Fibroblast of lung (primary cell): ENCODE measurements at regions not wholly inside any gene's neighbourhood (a gene's known extent, or its start where the extent isn't known, plus 50 kb on each side); places are given as distances from the start of the nearest gene placed in this dataset.

Experiments used
- EZH2 ChIP-seq: IDR thresholded peaks from 2 replicates; pipeline ENCODE4 v1.5.1; 2012; ENCODE audit warnings: low read length, control low read depth, mild to moderate bottlenecking; ENCODE audit errors: missing control alignments
- TF ChIP-seq, protein P1 (sequence below), 2 donors: IDR thresholded peaks in 1 of 2; conservative IDR thresholded peaks in 1 of 2; 1 replicate in 1 of 2; 2 replicates in 1 of 2; pipeline ENCODE4 v1.5.1; 2011 to 2012; ENCODE audit warnings: low read length in 2 of 2, control low read depth in 1 of 2, inconsistent platforms in 1 of 2, low read depth in 1 of 2, mild to moderate bottlenecking in 1 of 2

DNA sequence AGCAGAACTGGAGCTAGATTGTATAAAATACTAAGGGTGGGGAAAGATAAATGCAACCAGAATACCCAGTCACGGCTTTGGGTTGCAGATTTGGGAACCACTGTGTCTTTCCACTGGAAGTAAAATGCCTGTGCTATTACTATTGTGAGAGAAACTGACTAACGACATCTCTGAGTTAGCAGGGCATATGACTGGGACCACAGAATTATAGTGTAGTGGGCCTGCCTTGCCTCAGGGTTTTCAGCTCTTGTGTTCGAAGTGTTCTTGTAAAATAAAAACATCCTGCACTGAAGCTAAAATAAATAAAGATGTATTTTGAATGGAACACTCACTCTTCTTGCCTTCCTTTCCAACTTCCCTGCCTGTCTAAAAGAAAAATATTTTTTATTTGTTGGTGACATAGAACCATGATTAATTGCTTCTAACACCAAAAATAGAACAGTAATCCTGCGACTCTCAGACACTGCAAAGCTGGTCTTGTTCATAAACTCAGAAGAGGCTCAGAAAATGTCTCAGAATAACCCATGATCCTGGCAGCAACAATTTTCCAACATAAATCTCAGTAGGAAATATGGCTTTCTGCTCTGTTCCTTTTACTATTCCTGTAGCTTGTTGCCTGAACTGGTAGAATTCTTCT, 104.2 kb downstream of the FAM47B start:
- TF ChIP-seq, protein P1, sequence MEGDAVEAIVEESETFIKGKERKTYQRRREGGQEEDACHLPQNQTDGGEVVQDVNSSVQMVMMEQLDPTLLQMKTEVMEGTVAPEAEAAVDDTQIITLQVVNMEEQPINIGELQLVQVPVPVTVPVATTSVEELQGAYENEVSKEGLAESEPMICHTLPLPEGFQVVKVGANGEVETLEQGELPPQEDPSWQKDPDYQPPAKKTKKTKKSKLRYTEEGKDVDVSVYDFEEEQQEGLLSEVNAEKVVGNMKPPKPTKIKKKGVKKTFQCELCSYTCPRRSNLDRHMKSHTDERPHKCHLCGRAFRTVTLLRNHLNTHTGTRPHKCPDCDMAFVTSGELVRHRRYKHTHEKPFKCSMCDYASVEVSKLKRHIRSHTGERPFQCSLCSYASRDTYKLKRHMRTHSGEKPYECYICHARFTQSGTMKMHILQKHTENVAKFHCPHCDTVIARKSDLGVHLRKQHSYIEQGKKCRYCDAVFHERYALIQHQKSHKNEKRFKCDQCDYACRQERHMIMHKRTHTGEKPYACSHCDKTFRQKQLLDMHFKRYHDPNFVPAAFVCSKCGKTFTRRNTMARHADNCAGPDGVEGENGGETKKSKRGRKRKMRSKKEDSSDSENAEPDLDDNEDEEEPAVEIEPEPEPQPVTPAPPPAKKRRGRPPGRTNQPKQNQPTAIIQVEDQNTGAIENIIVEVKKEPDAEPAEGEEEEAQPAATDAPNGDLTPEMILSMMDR (conservative IDR thresholded peaks at IDR 0.05 in 1 of 2, IDR thresholded peaks at IDR 0.05 in 1 of 2; ENCODE audit: low read depth in 1 of 2, low read length in 2 of 2) = no peak
- TF ChIP-seq EZH2 = no peak
